Hepatocyte (in vitro differentiated cells): ENCODE measurements at regions not wholly inside any gene's neighbourhood (a gene's known extent, or its start where the extent isn't known, plus 50 kb on each side); places are given as distances from the start of the nearest gene placed in this dataset.

ENCODE experiments used
- DNase-seq: peaks from one replicate; pipeline ENCODE4 v3.0.0-alpha.2; 2016; ENCODE audit warnings: low spot score
- H2AFZ ChIP-seq: fragments of 200-600 bp; sonication (generic); 2 replicates; pipeline ENCODE4 v1.6.0; 2016; ENCODE audit warnings: antibody characterized with exemption, mild to moderate bottlenecking
- H3K27ac ChIP-seq: fragments of 200-600 bp; sonication (generic); 2 replicates; pipeline ENCODE4 v1.5.1; 2016; ENCODE audit warnings: mild to moderate bottlenecking
- H3K27me3 ChIP-seq: fragments of 200-600 bp; sonication (generic); 2 replicates; pipeline ENCODE4 v1.6.1; 2016
- H3K36me3 ChIP-seq: fragments of 200-600 bp; sonication (generic); replicated peaks from 2 replicates; pipeline ENCODE4 v1.5.1; 2016; ENCODE audit warnings: low read depth; ENCODE audit not compliant: insufficient read depth
- H3K4me1 ChIP-seq: fragments of 200-600 bp; sonication (generic); 2 replicates; pipeline ENCODE4 v1.5.1; 2016; ENCODE audit warnings: mild to moderate bottlenecking, moderate library complexity; ENCODE audit not compliant: insufficient read depth
- H3K4me2 ChIP-seq: fragments of 200-600 bp; sonication (generic); 2 replicates; pipeline ENCODE4 v1.6.0; 2016
- H3K4me3 ChIP-seq: fragments of 200-600 bp; sonication (generic); 2 replicates; pipeline ENCODE4 v1.5.1; 2016; ENCODE audit warnings: mild to moderate bottlenecking
- H3K79me2 ChIP-seq: fragments of 200-600 bp; sonication (generic); 2 replicates; pipeline ENCODE4 v1.6.0; 2017; ENCODE audit warnings: mild to moderate bottlenecking
- H3K9me2 ChIP-seq: fragments of 200-600 bp; sonication (generic); replicated peaks from 2 replicates; pipeline ENCODE4 v1.6.0; 2017; ENCODE audit warnings: mild to moderate bottlenecking; ENCODE audit not compliant: insufficient read depth
- H3K9me3 ChIP-seq: fragments of 200-600 bp; sonication (generic); 2 replicates; pipeline ENCODE4 v1.5.1; 2016; ENCODE audit warnings: low read depth, mild to moderate bottlenecking
- H4K20me1 ChIP-seq: fragments of 200-600 bp; sonication (generic); 2 replicates; pipeline ENCODE4 v1.6.0; 2016; ENCODE audit warnings: mild to moderate bottlenecking; ENCODE audit not compliant: insufficient read depth, poor library complexity, severe bottlenecking
- CTCF ChIP-seq: fragments of 200-600 bp; sonication (generic); IDR thresholded peaks from 2 replicates; pipeline ENCODE4 v1.5.1; 2016; ENCODE audit warnings: antibody characterized with exemption, mild to moderate bottlenecking; ENCODE audit not compliant: poor library complexity
- EZH2 ChIP-seq: fragments of 200-600 bp; sonication (generic); IDR thresholded peaks from 2 replicates; pipeline ENCODE4 v1.6.1; 2016; ENCODE audit warnings: antibody characterized with exemption, mild to moderate bottlenecking, borderline replicate concordance
- EZH2phosphoT487 ChIP-seq: fragments of 200-600 bp; sonication (generic); IDR thresholded peaks from one replicate; pipeline ENCODE4 v1.6.1; 2018; ENCODE audit warnings: antibody characterized with exemption, mild to moderate bottlenecking, low read depth, moderate library complexity; ENCODE audit not compliant: unreplicated experiment, severe bottlenecking
- WGBS: methylation state at CpG from one replicate; pipeline ENCODE4 v1.1.6; 2016; ENCODE audit warnings: low lambda C conversion rate; ENCODE audit errors: missing lambda C conversion rate; 5-methylcytosine and 5-hydroxymethylcytosine counted together

DNA sequence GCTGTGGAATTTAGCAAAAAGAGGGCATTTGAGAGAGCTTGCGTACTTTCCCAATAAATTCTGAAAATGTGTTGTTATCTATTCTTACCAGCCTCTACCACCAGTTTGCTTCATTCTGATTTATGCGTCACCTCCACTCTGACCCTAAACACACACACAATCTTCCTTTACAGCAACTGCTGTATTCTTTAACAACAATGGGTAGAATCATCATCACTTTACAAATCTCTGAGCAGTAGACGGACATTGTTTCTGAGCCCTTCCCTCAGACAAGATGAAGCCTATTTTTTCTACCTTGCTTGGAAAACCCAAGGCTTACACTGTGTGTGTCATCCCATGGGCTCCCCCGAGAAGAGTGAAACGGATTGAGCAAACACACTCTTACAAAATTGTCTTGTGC is 83.1 kb upstream of the RASA1 start:
- H3K9me3 ChIP-seq, result no peaks in the 10 kb centered on the region
- H3K4me2 ChIP-seq, result no peak overlapping the region
- no peaks in the 10 kb centered on the region for H3K36me3 ChIP-seq
- H3K27me3 ChIP-seq, result peaks cover 5% of the 10 kb centered on the region
- H3K79me2 ChIP-seq, result no peaks in the 10 kb centered on the region
- DNase-seq, result no peak
- no peak overlapping the region for H2AFZ ChIP-seq
- TF ChIP-seq CTCF (no peak), EZH2phosphoT487 (no peak), EZH2 (no peak)
- H3K4me1 ChIP-seq, result no peaks in the 10 kb centered on the region
- H3K27ac ChIP-seq, result no peak overlapping the region
- no peaks in the 10 kb centered on the region for H3K9me2 ChIP-seq
- no peaks in the 10 kb centered on the region for H4K20me1 ChIP-seq
- H3K4me3 ChIP-seq, result no peak overlapping the region
- 91% methylated on average over 5 of the region's 5 CpGs for WGBS

DNA sequence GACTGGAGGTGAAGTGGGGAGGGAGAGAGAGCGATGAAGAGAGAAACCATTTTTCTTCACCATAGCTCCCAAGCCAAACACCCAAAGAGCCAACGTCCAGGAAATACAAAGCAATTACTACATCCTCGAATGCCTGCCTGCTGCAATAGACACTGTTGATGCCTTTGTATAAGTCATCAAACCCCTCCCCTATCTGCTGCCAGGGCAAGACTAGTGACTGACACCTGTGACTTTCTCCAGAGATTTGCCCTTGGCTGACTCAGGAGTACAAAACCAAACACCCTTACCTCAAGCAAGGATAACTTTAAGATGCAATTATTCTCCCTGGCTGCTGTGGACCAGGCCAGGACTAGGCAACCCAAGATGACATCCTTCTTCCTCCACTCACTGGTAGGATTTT is 81.8 kb upstream of the RASA1 start:
- no peak overlapping the region for H3K4me2 ChIP-seq
- no peak for TF ChIP-seq CTCF
- TF ChIP-seq EZH2phosphoT487, result no peak
- TF ChIP-seq EZH2, result no peak
- no peaks in the 10 kb centered on the region for H3K9me2 ChIP-seq
- no peak overlapping the region for H3K4me3 ChIP-seq
- 79% methylated on average over 3 of the region's 3 CpGs for WGBS
- no peaks in the 10 kb centered on the region for H3K4me1 ChIP-seq
- H3K9me3 ChIP-seq, result no peaks in the 10 kb centered on the region
- H3K79me2 ChIP-seq, result no peaks in the 10 kb centered on the region
- no peaks in the 10 kb centered on the region for H3K36me3 ChIP-seq
- no peak for DNase-seq
- peaks cover 5% of the 10 kb centered on the region for H3K27me3 ChIP-seq
- H3K27ac ChIP-seq, result no peak overlapping the region
- H2AFZ ChIP-seq, result no peak overlapping the region
- H4K20me1 ChIP-seq, result no peaks in the 10 kb centered on the region

DNA sequence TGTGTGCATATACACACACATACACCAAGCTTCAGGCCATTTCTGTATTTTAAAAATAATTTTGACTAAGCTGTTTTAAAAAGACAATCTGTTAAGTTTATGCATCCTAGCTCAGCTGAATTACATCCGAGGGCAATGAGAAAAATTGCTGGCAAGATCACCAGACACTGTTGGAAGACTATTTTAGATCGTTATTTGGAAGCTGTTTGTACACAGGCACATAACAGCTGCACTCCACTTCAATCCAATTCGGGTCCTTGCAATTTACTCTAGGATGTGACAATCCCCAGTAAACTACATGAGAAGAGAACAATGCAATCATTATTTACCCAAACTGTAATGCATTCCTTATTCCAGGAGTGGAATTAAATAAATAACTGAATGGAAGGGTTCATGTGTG is 79.3 kb upstream of the RASA1 start:
- H3K4me2 ChIP-seq, result no peak overlapping the region
- H3K9me3 ChIP-seq, result no peaks in the 10 kb centered on the region
- no peaks in the 10 kb centered on the region for H3K9me2 ChIP-seq
- peaks cover 5% of the 10 kb centered on the region for H3K27me3 ChIP-seq
- H3K79me2 ChIP-seq, result no peaks in the 10 kb centered on the region
- DNase-seq, result no peak
- H3K4me3 ChIP-seq, result no peak overlapping the region
- no peak overlapping the region for H2AFZ ChIP-seq
- WGBS, result 65% methylated on average over 3 of the region's 3 CpGs
- H3K36me3 ChIP-seq, result no peaks in the 10 kb centered on the region
- H4K20me1 ChIP-seq, result no peaks in the 10 kb centered on the region
- no peaks in the 10 kb centered on the region for H3K4me1 ChIP-seq
- H3K27ac ChIP-seq, result no peak overlapping the region
- TF ChIP-seq EZH2phosphoT487 (no peak), CTCF (no peak), EZH2 (no peak)

GRCh38 chr5:87190041-87190440 is 77.6 kb upstream of the RASA1 start:
- no peak overlapping the region for H2AFZ ChIP-seq
- H3K79me2 ChIP-seq, result no peaks in the 10 kb centered on the region
- no peak overlapping the region for H3K4me2 ChIP-seq
- DNase-seq, result no peak
- no peaks in the 10 kb centered on the region for H3K9me2 ChIP-seq
- H3K27ac ChIP-seq, result no peak overlapping the region
- TF ChIP-seq EZH2, result no peak
- no peak for TF ChIP-seq EZH2phosphoT487
- TF ChIP-seq CTCF, result no peak
- no peaks in the 10 kb centered on the region for H3K9me3 ChIP-seq
- H3K4me1 ChIP-seq, result no peaks in the 10 kb centered on the region
- H4K20me1 ChIP-seq, result no peaks in the 10 kb centered on the region
- H3K4me3 ChIP-seq, result no peak overlapping the region
- no peaks in the 10 kb centered on the region for H3K27me3 ChIP-seq
- H3K36me3 ChIP-seq, result no peaks in the 10 kb centered on the region
